Colonic mucosa (tissue), 4 donors: ENCODE measurements at regions not wholly inside any gene's neighbourhood (a gene's known extent, or its start where the extent isn't known, plus 50 kb on each side); places are given as distances from the start of the nearest gene placed in this dataset.

ENCODE experiments used
- DNase-seq: peaks from one replicate; pipeline ENCODE4 v3.0.0-alpha.2; 2020
- H3K27ac ChIP-seq: fragments of 200-600 bp; one replicate; pipeline ENCODE4 v1.8.0; 2021
- H3K27me3 ChIP-seq: fragments of 200-600 bp; one replicate; pipeline ENCODE4 v1.8.0; 2021
- H3K36me3 ChIP-seq: fragments of 200-600 bp; one replicate; pipeline ENCODE4 v1.8.0; 2021
- H3K4me1 ChIP-seq: fragments of 200-600 bp; one replicate; pipeline ENCODE4 v1.8.0; 2021; ENCODE audit warnings: mild to moderate bottlenecking
- H3K4me3 ChIP-seq: fragments of 200-600 bp; one replicate; pipeline ENCODE4 v1.8.0; 2021
- H3K9ac ChIP-seq, 2 donors: one replicate each; pipeline ENCODE4 v1.7.0; 2013; ENCODE audit warnings: control low read depth in 2 of 2, low read depth in 2 of 2, low read length in 2 of 2
- H3K9me3 ChIP-seq: fragments of 200-600 bp; one replicate; pipeline ENCODE4 v1.8.0; 2021
- intact Hi-C: fragments of 100-400 bp; cut with DNase I; formaldehyde crosslinking; loops from one replicate; pipeline ENCODE4 v1.14.1; 2022
- TF ChIP-seq, protein P1 (sequence below): fragments of 200-600 bp; IDR thresholded peaks from one replicate; pipeline ENCODE4 v1.8.0; 2022; ENCODE audit warnings: antibody characterized with exemption, mild to moderate bottlenecking
- donor health status: healthy.
- donor health status: DM: no; HTN: no; CAD: no.
- donor health status: DM: no; HTN: no; CAD: no.

DNA sequence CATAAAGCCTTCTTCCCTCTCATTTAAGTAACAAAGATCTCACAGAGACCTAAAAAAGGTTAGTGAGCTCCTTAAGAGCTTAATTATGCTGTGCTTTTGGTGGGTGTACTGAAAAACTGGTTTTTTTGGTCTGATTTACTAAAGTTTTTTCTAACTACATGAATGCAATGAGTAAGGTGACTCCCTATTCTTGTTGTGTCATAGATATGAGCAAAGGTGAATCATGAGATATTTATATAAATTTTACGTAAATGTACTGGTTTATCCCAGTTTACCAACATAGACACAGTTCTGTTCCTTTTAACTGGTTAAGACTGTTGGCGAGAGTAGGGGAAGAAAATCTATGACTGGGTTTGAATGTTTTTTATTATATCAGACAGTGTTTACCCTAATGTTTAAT, 250.5 kb downstream of the NR2F1-AS1 start:
- no peaks in the 10 kb centered on the region for H3K27me3 ChIP-seq
- TF ChIP-seq, protein P1, sequence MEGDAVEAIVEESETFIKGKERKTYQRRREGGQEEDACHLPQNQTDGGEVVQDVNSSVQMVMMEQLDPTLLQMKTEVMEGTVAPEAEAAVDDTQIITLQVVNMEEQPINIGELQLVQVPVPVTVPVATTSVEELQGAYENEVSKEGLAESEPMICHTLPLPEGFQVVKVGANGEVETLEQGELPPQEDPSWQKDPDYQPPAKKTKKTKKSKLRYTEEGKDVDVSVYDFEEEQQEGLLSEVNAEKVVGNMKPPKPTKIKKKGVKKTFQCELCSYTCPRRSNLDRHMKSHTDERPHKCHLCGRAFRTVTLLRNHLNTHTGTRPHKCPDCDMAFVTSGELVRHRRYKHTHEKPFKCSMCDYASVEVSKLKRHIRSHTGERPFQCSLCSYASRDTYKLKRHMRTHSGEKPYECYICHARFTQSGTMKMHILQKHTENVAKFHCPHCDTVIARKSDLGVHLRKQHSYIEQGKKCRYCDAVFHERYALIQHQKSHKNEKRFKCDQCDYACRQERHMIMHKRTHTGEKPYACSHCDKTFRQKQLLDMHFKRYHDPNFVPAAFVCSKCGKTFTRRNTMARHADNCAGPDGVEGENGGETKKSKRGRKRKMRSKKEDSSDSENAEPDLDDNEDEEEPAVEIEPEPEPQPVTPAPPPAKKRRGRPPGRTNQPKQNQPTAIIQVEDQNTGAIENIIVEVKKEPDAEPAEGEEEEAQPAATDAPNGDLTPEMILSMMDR = no peak
- no peak overlapping the region for H3K9ac ChIP-seq
- H3K36me3 ChIP-seq = no peaks in the 10 kb centered on the region
- H3K4me1 ChIP-seq = no peaks in the 10 kb centered on the region
- DNase-seq = no peak
- intact Hi-C loops = no loop called here
- H3K27ac ChIP-seq = no peak overlapping the region
- H3K9me3 ChIP-seq = no peaks in the 10 kb centered on the region
- no peak overlapping the region for H3K4me3 ChIP-seq

DNA sequence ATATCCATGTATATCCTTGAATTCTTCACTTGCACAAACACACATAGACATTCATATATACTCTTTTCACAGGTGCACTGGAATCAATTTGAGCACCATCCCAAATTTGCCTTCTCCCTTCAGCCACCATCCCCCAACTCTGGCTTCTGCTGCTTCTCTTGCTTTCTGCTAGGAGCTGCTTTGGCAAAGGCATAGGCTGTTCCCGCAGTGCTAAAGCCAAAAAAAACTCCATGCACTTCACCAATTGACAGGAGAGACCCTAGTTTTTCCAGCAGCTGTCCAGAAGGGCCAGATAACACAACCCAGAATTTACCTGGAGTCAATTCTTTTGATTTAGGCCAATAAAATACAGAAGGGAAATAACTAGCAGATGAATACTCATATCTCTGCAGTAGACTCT, 251.3 kb downstream of the NR2F1-AS1 start:
- Histone ChIP-seq H3K9ac (no peak overlapping the region), H3K9me3 (no peaks in the 10 kb centered on the region), H3K27ac (no peak overlapping the region), H3K36me3 (no peaks in the 10 kb centered on the region), H3K27me3 (no peaks in the 10 kb centered on the region), H3K4me3 (no peak overlapping the region), H3K4me1 (no peaks in the 10 kb centered on the region)
- DNase-seq = no peak
- intact Hi-C loops = no loop called here
- TF ChIP-seq, protein P1 = no peak

DNA sequence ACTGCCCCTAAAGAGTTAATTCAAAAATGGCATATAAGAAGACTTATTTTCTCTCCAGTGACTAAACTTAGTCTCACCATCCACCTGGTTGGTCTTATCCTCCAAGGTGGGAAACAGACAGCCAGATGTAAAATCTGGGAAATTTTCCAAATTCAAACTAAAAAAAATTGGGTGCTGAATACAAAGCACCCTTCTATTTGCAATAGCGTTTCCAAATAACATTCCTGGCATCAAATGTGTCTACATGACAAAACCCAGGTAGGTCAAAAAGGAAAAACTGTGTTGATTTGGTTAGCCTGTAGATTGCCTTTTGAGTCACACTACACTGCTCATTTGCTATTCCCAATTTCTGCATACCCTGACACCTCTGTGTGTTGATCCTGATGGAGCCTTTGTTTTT, 252.2 kb downstream of the NR2F1-AS1 start:
- Histone ChIP-seq H3K9me3 (no peaks in the 10 kb centered on the region), H3K9ac (no peak overlapping the region), H3K36me3 (no peaks in the 10 kb centered on the region), H3K27ac (no peak overlapping the region), H3K4me1 (no peaks in the 10 kb centered on the region), H3K27me3 (no peaks in the 10 kb centered on the region), H3K4me3 (no peak overlapping the region)
- intact Hi-C loops = no loop called here
- no peak for DNase-seq
- TF ChIP-seq, protein P1 = no peak

DNA sequence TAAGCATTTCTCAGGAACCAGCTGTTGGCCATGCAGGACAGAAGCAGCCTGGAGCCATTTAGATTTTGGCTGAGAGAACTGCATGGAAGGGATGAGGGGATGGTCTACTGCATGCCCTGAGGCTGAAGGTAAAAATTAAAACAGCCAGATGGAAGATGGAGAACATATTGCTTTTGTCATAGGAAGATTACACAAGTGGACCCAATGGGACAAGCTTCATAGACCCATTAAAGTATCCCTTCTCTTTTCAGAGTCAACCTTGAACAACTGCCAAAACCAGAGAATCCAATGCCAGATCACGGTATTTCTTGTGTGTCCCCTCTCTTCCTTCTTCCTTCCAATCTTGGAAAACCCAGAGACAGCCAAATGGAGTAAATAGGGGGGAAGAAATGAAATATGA, 253.4 kb downstream of the NR2F1-AS1 start:
- Histone ChIP-seq H3K4me1 (no peaks in the 10 kb centered on the region), H3K9me3 (no peaks in the 10 kb centered on the region), H3K4me3 (no peak overlapping the region), H3K36me3 (no peaks in the 10 kb centered on the region), H3K27ac (no peak overlapping the region), H3K9ac (no peak overlapping the region), H3K27me3 (no peaks in the 10 kb centered on the region)
- TF ChIP-seq, protein P1 = no peak
- DNase-seq = no peak
- intact Hi-C loops = no loop called here

DNA sequence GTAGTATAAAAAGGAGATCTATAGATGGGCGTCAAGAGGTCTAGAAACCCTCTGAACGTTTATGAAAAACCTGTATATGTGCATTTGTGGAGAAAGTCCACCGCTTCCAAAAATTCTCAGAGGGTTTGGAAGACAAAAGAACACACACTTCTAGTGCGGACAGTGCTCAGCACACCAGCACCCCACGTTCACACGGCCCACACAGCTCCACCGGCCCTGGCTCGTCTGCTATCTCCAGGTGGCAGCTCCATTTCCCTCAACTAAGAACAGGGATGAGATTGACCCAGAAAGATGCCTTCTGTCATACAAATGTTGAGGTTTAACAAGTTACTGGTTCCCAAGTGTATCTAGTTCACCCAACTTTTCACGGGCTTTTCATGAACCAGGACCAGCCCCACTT, 255.1 kb downstream of the NR2F1-AS1 start:
- H3K9me3 ChIP-seq = no peaks in the 10 kb centered on the region
- no peaks in the 10 kb centered on the region for H3K27me3 ChIP-seq
- no peaks in the 10 kb centered on the region for H3K4me1 ChIP-seq
- no peak overlapping the region for H3K4me3 ChIP-seq
- no peak overlapping the region for H3K27ac ChIP-seq
- TF ChIP-seq, protein P1 = no peak
- no peaks in the 10 kb centered on the region for H3K36me3 ChIP-seq
- intact Hi-C loops = no loop called here
- DNase-seq = no peak
- H3K9ac ChIP-seq = no peak overlapping the region
